Right atrium auricular region (tissue), 2 donors: ENCODE measurements at regions not wholly inside any gene's neighbourhood (a gene's known extent, or its start where the extent isn't known, plus 50 kb on each side); places are given as distances from the start of the nearest gene placed in this dataset.
"Not testable (repeated sequence)": the region's sequence is repeated elsewhere in the genome, so short reads cannot be mapped to it uniquely, and the experiment has no call there.

Experiments used
- DNase-seq: peaks from one replicate; pipeline ENCODE4 v3.0.0-alpha.2; 2019; ENCODE audit warnings: low spot score
- H3K27ac ChIP-seq, 2 donors: fragments of 200-600 bp; sonication (generic); 1 replicate in 1 of 2; 2 replicates in 1 of 2; pipeline ENCODE4 v1.5.1; 2016 to 2019
- H3K27me3 ChIP-seq, 2 donors: fragments of 200-600 bp; sonication (generic); one replicate each; pipeline versions ENCODE4 v1.5.1 to v1.6.0; 2017 to 2019
- H3K36me3 ChIP-seq: fragments of 200-600 bp; sonication (generic); one replicate; pipeline ENCODE4 v1.5.1; 2016
- H3K4me1 ChIP-seq, 2 donors: fragments of 200-600 bp; sonication (generic); one replicate each; pipeline versions ENCODE4 v1.5.1 to v1.6.0; 2017 to 2019
- H3K4me3 ChIP-seq, 2 donors: fragments of 200-600 bp; sonication (generic); 1 replicate in 1 of 2; 2 replicates in 1 of 2; pipeline ENCODE4 v1.5.1; 2017 to 2019; ENCODE audit warnings: mild to moderate bottlenecking in 1 of 2, moderate library complexity in 1 of 2
- H3K9me3 ChIP-seq, 2 donors: fragments of 200-600 bp; sonication (generic); one replicate each; pipeline ENCODE4 v1.5.1; 2019
- CTCF ChIP-seq, 2 donors: fragments of 200-600 bp; sonication (generic); IDR thresholded peaks; one replicate each; pipeline ENCODE4 v1.5.1; 2019; ENCODE audit warnings: antibody characterized with exemption in 2 of 2

GRCh38 chr7:156039971-156040677, 227.9 kb upstream of the SHH start:
- Histone ChIP-seq H3K36me3 (no peaks in the 10 kb centered on the region), H3K4me1 (no peaks in the 10 kb centered on the region), H3K9me3 (no peaks in the 10 kb centered on the region), H3K27me3 (no peaks in the 10 kb centered on the region), H3K27ac (no peak overlapping the region), H3K4me3 (no peak overlapping the region)
- TF ChIP-seq CTCF (IDR thresholded peaks at IDR 0.05): no peak
- DNase-seq: no peak

- Histone ChIP-seq H3K36me3 (no peaks in the 10 kb centered on the region), H3K4me3 (no peak overlapping the region), H3K27me3 (no peaks in the 10 kb centered on the region), H3K9me3 (no peaks in the 10 kb centered on the region), H3K27ac (no peak overlapping the region), H3K4me1 (no peaks in the 10 kb centered on the region)
- no peak for DNase-seq
- no peak for TF ChIP-seq CTCF (IDR thresholded peaks at IDR 0.05)
These were observed 226.9 kb upstream of the SHH start for GRCh38 chr7:156039194-156039593.

DNA sequence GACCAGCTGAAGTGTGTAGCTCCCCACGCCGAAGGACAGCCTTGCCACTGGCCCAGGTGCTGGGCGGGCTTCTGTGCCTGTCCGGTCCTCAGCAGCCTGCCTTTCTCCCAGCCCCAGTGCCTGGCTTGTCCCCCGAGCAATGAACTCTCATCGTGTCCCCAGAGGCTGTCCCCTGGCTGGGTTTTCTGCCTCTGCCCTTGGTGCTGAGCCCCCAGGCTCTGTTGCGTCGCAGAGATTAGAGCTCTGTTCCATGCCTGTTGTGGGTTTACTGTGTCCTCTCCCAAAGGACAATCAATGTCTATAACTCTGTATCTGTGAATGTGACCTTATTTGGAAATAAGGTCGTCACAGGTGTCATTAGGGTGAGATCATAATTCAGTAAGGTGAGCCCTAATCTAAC, 226.1 kb upstream of the SHH start:
- no peaks in the 10 kb centered on the region for H3K27me3 ChIP-seq
- no peak for DNase-seq

DNA sequence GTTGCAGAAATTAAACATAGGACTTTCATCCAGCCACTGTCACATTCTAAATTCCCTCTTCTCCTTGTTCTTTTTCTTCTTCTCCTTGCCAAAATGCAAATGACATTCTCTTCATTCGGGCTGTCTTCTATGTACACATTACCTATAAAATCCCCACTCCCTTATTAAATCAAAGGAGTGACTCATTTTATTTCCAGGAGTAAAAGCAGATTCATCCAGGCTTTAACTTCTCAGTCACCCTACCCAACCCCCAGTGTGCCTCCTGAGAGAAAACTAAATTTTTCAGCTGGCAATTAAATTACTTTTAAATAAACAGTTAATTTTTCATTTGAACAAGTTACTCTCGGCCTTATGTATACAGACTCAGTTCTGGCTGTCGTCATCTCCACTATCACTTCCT, 223.9 kb upstream of the SHH start:
- peaks cover 0 to 12% of the 10 kb centered on the region in 2 donors for H3K9me3 ChIP-seq
- no peak overlapping the region for H3K4me3 ChIP-seq
- H3K4me1 ChIP-seq: no peaks in the 10 kb centered on the region
- no peaks in the 10 kb centered on the region for H3K36me3 ChIP-seq
- H3K27ac ChIP-seq: no peak overlapping the region
- no peak for DNase-seq
- H3K27me3 ChIP-seq: no peaks in the 10 kb centered on the region
- TF ChIP-seq CTCF (IDR thresholded peaks at IDR 0.05): no peak

More for the DNA sequence above, 226.1 kb upstream of the SHH start:
- no peak overlapping the region for H3K4me3 ChIP-seq
- H3K36me3 ChIP-seq: no peaks in the 10 kb centered on the region
- H3K27ac ChIP-seq: no peak overlapping the region
- peaks cover 0 to 3% of the 10 kb centered on the region in 2 donors for H3K9me3 ChIP-seq
- TF ChIP-seq CTCF (IDR thresholded peaks at IDR 0.05): no peak
- no peaks in the 10 kb centered on the region for H3K4me1 ChIP-seq

GRCh38 chr7:156035387-156035786, 223.1 kb upstream of the SHH start:
- H3K27ac ChIP-seq, H3K4me3 ChIP-seq, H3K27me3 ChIP-seq, H3K4me1 ChIP-seq, H3K36me3 ChIP-seq, DNase-seq: not testable (repeated sequence)
- H3K9me3 ChIP-seq: peaks cover 0 to 12% of the 10 kb centered on the region in 2 donors

- Histone ChIP-seq H3K4me3 (no peak overlapping the region), H3K27me3 (no peaks in the 10 kb centered on the region), H3K27ac (no peak overlapping the region), H3K36me3 (no peaks in the 10 kb centered on the region), H3K9me3 (peaks cover 0 to 12% of the 10 kb centered on the region in 2 donors), H3K4me1 (no peaks in the 10 kb centered on the region)
- TF ChIP-seq CTCF (IDR thresholded peaks at IDR 0.05): no peak
- no peak for DNase-seq
These were observed 222.1 kb upstream of the SHH start for GRCh38 chr7:156034397-156034796.
